Fibroblast of peridontal ligament (primary cell): ENCODE measurements at regions not wholly inside any gene's neighbourhood (a gene's known extent, or its start where the extent isn't known, plus 50 kb on each side); places are given as distances from the start of the nearest gene placed in this dataset.
"Not testable (repeated sequence)": the region's sequence is repeated elsewhere in the genome, so short reads cannot be mapped to it uniquely, and the experiment has no call there.

Experiments used
- DNase-seq: peaks from one replicate; pipeline ENCODE4 v3.0.0-alpha.2; 2010; ENCODE audit errors: extremely low read depth

- DNase-seq, result not testable (repeated sequence)
Observed at GRCh38 chr6:26799903-26800633, 140.5 kb upstream of the ZNF322 start.

GRCh38 chr6:26803762-26804161 lies 144.2 kb upstream of the ZNF322 start:
- not testable (repeated sequence) for DNase-seq

GRCh38 chr6:26811486-26812116 lies 152.1 kb upstream of the ZNF322 start:
- not testable (repeated sequence) for DNase-seq

GRCh38 chr6:26818640-26819225 lies 159.2 kb upstream of the ZNF322 start:
- not testable (repeated sequence) for DNase-seq

GRCh38 chr6:26827965-26828364 lies 168.4 kb upstream of the ZNF322 start:
- not testable (repeated sequence) for DNase-seq

GRCh38 chr6:26829480-26829879 lies 169.9 kb upstream of the ZNF322 start:
- not testable (repeated sequence) for DNase-seq

- DNase-seq, result not testable (repeated sequence)
Observed at GRCh38 chr6:26830992-26831391, 171.4 kb upstream of the ZNF322 start.

GRCh38 chr6:26835707-26836106 lies 176.2 kb upstream of the ZNF322 start:
- not testable (repeated sequence) for DNase-seq

GRCh38 chr6:26836657-26837056 lies 177.1 kb upstream of the ZNF322 start:
- DNase-seq, result not testable (repeated sequence)

GRCh38 chr6:26844823-26845222 lies 185.3 kb upstream of the ZNF322 start:
- DNase-seq, result not testable (repeated sequence)

GRCh38 chr6:26857289-26857688 lies 197.7 kb upstream of the ZNF322 start:
- DNase-seq, result not testable (repeated sequence)

GRCh38 chr6:26859067-26859770 lies 199.7 kb upstream of the ZNF322 start:
- DNase-seq, result peak; percentile 12

GRCh38 chr6:26859771-26860163 lies 200.2 kb upstream of the ZNF322 start:
- peak; percentile 5 for DNase-seq

GRCh38 chr6:26861913-26862312 lies 202.4 kb upstream of the ZNF322 start:
- not testable (repeated sequence) for DNase-seq

- not testable (repeated sequence) for DNase-seq
Observed at GRCh38 chr6:26863641-26864040, 204.1 kb upstream of the ZNF322 start.

- DNase-seq, result not testable (repeated sequence)
Observed at GRCh38 chr6:26898785-26899184, 239.2 kb upstream of the ZNF322 start.

GRCh38 chr6:26924206-26924605 lies 264.7 kb upstream of the ZNF322 start:
- DNase-seq, result peak; percentile 0

GRCh38 chr6:26928190-26928589 lies 268.6 kb upstream of the ZNF322 start:
- DNase-seq, result not testable (repeated sequence)

- DNase-seq, result not testable (repeated sequence)
Observed at GRCh38 chr6:26937258-26937657, 277.7 kb upstream of the ZNF322 start.

GRCh38 chr6:26951211-26951610 lies 291.7 kb upstream of the ZNF322 start:
- DNase-seq, result not testable (repeated sequence)

- peak; percentile 70 for DNase-seq
Observed at GRCh38 chr6:26956078-26956600, 291.4 kb upstream of the PRSS16 start.
